ENCODE measurements at regions not wholly inside any gene's neighbourhood (a gene's known extent, or its start where the extent isn't known, plus 50 kb on each side); places are given as distances from the start of the nearest gene placed in this dataset.

- TF ChIP-seq POLR2A (IDR thresholded peaks at IDR 0.05; ENCODE audit: low read depth, low read length), result no peak
- TF ChIP-seq POLR2AphosphoS5 (IDR thresholded peaks at IDR 0.05; ENCODE audit: insufficient read depth, low read depth, low read length), result no peak
- TF ChIP-seq, protein P1, sequence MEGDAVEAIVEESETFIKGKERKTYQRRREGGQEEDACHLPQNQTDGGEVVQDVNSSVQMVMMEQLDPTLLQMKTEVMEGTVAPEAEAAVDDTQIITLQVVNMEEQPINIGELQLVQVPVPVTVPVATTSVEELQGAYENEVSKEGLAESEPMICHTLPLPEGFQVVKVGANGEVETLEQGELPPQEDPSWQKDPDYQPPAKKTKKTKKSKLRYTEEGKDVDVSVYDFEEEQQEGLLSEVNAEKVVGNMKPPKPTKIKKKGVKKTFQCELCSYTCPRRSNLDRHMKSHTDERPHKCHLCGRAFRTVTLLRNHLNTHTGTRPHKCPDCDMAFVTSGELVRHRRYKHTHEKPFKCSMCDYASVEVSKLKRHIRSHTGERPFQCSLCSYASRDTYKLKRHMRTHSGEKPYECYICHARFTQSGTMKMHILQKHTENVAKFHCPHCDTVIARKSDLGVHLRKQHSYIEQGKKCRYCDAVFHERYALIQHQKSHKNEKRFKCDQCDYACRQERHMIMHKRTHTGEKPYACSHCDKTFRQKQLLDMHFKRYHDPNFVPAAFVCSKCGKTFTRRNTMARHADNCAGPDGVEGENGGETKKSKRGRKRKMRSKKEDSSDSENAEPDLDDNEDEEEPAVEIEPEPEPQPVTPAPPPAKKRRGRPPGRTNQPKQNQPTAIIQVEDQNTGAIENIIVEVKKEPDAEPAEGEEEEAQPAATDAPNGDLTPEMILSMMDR (IDR thresholded peaks at IDR 0.05; ENCODE audit: extremely low read depth in 1 of 2, insufficient read depth in 1 of 2, low read depth in 1 of 2, low read length in 2 of 2), result no peak
- TF ChIP-seq FOS (IDR thresholded peaks at IDR 0.05; ENCODE audit: borderline replicate concordance, insufficient read depth, low read length), result no peak
- no peak for TF ChIP-seq JUN (IDR thresholded peaks at IDR 0.05; ENCODE audit: borderline replicate concordance, insufficient read depth, insufficient read length, low read depth)
Observed at GRCh38 chr13:82905071-82905470, 977.2 kb downstream of the SLITRK1 start.

All from endothelial cell of umbilical vein (primary cell).